ENCODE measurements at regions not wholly inside any gene's neighbourhood (a gene's known extent, or its start where the extent isn't known, plus 50 kb on each side); places are given as distances from the start of the nearest gene placed in this dataset.
"Not testable (repeated sequence)": the region's sequence is repeated elsewhere in the genome, so short reads cannot be mapped to it uniquely, and the experiment has no call there.

DNA sequence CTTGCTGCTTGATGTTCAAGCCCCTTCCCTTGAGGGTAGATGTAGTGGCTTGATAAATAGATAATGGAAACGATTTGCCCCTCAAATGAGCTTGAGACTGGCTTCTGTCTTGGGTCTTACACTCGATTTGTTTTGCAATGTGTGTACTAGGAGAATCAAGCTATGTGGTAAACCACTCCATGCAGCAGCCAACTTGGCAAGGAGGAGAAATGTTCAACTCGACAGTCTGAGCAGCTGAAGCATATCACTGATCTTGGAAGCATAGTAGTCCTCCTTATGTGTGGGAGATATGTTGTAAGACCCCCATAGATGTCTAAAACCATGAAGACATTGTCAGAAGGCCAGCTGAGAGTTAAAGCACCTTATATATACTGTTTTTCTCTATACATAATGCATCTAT lies 125.3 kb downstream of the CCNG2 start:
- no peaks in the 10 kb centered on the region for H3K9me3 ChIP-seq (ENCODE audit: low read depth)
- TF ChIP-seq, protein P1, sequence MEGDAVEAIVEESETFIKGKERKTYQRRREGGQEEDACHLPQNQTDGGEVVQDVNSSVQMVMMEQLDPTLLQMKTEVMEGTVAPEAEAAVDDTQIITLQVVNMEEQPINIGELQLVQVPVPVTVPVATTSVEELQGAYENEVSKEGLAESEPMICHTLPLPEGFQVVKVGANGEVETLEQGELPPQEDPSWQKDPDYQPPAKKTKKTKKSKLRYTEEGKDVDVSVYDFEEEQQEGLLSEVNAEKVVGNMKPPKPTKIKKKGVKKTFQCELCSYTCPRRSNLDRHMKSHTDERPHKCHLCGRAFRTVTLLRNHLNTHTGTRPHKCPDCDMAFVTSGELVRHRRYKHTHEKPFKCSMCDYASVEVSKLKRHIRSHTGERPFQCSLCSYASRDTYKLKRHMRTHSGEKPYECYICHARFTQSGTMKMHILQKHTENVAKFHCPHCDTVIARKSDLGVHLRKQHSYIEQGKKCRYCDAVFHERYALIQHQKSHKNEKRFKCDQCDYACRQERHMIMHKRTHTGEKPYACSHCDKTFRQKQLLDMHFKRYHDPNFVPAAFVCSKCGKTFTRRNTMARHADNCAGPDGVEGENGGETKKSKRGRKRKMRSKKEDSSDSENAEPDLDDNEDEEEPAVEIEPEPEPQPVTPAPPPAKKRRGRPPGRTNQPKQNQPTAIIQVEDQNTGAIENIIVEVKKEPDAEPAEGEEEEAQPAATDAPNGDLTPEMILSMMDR (IDR thresholded peaks at IDR 0.05; ENCODE audit: low read depth, low read length), result no peak
- no peaks in the 10 kb centered on the region for H3K36me3 ChIP-seq
- no peaks in the 10 kb centered on the region for H3K27me3 ChIP-seq
- no peaks in the 10 kb centered on the region for H3K4me1 ChIP-seq (ENCODE audit: low read depth)
- no peak overlapping the region for H3K4me3 ChIP-seq
- no peak overlapping the region for H3K27ac ChIP-seq
- peak in 1 of 2 donors; percentile 23 for DNase-seq (ENCODE audit: low read depth in 1 of 2, low spot score in 1 of 2)

DNA sequence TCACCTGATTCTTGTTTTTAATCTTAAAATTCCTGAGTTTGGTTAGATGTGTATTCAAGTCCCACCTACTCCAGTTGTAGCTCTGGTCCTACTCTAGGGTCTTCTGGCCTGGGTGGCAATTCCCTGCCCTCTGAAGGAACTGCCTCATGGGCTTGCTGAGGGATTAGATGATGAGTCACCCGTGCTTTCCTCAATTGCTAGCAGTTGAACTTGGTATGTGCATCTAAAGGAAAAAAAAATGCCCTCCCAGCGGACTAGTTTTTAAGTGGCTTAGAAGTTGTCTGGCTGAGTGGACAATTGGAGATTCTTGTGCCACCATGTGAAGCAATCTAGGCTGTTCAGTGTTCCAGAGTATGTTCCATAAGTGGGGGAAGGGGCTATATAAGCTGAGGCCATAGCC lies 127.0 kb downstream of the CCNG2 start:
- Histone ChIP-seq H3K4me1 (ENCODE audit: low read depth) (no peaks in the 10 kb centered on the region), H3K9me3 (ENCODE audit: low read depth) (no peaks in the 10 kb centered on the region), H3K27ac (no peak overlapping the region), H3K27me3 (no peaks in the 10 kb centered on the region), H3K4me3 (no peak overlapping the region), H3K36me3 (no peaks in the 10 kb centered on the region)
- TF ChIP-seq, protein P1 (IDR thresholded peaks at IDR 0.05; ENCODE audit: low read depth, low read length), result no peak
- no peak for DNase-seq (ENCODE audit: low read depth in 1 of 2, low spot score in 1 of 2)

DNA sequence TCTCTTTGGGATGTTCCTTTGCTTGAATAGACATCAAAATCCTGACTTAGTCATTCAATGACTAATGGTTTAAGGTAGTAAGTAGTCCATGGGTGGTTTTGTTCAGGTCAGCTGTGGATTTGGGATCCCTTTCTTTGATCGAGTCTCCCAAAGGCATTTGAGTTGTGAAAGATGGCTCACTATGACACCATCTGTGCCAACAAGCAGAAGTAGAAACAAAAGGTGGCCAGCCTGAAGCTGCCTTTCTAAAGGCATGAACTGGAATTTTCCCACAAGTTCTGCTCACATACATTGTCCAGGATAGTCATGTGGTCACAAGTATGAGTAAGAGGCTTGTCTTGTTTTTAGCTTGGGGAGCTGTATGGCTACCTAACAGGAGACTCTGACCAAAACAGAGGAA lies 129.9 kb downstream of the CCNG2 start:
- no peak overlapping the region for H3K4me3 ChIP-seq
- TF ChIP-seq, protein P1 (IDR thresholded peaks at IDR 0.05; ENCODE audit: low read depth, low read length), result no peak

DNA sequence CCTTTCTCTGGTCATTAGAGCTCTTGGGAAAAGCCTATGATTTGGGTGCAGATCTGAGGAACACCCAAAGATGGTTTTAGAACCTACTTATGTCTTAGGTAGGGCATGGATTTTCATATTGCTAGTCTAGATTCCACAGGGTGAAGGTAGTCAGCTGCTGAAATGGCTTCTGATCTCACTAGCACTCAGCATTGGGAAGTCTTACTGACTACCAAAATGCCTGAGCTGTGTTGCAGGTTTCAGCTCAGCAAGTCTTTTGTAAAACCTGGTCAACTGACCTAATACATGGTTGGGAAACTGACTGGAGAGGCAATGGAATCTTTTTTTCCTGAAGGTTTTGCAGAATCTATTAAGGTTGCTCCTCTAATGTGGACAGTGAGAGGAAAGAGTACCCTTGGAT lies 136.4 kb downstream of the CCNG2 start:
- Histone ChIP-seq H3K27me3 (no peaks in the 10 kb centered on the region), H3K27ac (no peak overlapping the region), H3K4me3 (no peak overlapping the region), H3K4me1 (ENCODE audit: low read depth) (no peaks in the 10 kb centered on the region), H3K36me3 (no peaks in the 10 kb centered on the region), H3K9me3 (ENCODE audit: low read depth) (no peaks in the 10 kb centered on the region)
- DNase-seq (ENCODE audit: low read depth in 1 of 2, low spot score in 1 of 2), result no peak
- TF ChIP-seq, protein P1 (IDR thresholded peaks at IDR 0.05; ENCODE audit: low read depth, low read length), result no peak

More for the DNA sequence above, 129.9 kb downstream of the CCNG2 start:
- DNase-seq (ENCODE audit: low read depth in 1 of 2, low spot score in 1 of 2), result no peak
- H3K9me3 ChIP-seq (ENCODE audit: low read depth), result no peaks in the 10 kb centered on the region
- no peak overlapping the region for H3K27ac ChIP-seq
- no peaks in the 10 kb centered on the region for H3K36me3 ChIP-seq
- H3K27me3 ChIP-seq, result no peaks in the 10 kb centered on the region
- no peaks in the 10 kb centered on the region for H3K4me1 ChIP-seq (ENCODE audit: low read depth)

DNA sequence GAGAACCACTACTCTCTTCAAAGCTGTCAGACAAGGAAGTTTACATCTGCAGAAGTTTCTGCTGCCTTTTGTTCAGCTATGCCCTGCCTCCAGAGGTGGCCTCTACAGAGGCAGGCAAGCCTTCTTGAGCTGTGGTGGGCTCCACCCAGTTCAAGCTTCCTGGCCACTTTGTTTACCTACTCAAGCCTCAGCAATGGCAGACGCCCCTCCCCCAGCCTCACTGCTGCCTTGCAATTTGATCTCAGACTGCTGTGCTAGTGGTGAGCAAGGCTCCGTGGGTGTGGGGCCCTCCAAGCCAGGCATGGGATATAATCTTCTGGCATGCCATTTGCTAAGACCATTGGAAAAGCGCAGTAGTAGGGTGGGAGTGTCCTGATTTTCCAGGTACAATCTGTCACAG lies 144.0 kb downstream of the CCNG2 start:
- not testable (repeated sequence) for H3K36me3 ChIP-seq; H3K27ac ChIP-seq; H3K9me3 ChIP-seq (ENCODE audit: low read depth); H3K4me3 ChIP-seq; H3K27me3 ChIP-seq; H3K4me1 ChIP-seq (ENCODE audit: low read depth)
- DNase-seq (ENCODE audit: low read depth in 1 of 2, low spot score in 1 of 2), result peak in 1 of 2 donors; percentile 8

DNA sequence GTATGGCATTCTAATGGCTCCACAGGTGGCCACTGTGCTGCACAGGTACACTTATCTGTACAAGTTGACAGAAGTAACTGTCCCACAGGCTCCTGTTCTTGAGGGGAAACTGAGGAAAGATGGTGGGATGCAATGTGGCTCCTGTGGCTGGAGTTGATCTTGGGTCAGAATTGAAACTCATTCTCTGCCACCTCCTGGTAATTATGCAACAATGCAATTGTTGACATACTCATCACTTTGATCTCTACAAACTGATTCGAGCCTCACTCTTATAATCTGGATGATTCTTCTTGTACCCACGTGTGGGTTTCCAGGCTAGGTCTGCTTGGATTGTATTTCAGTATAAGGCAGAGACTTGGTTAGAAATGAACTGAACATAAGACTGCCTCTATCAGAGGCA lies 148.8 kb downstream of the CCNG2 start:
- Histone ChIP-seq H3K4me3 (no peak overlapping the region), H3K9me3 (ENCODE audit: low read depth) (no peaks in the 10 kb centered on the region), H3K36me3 (no peaks in the 10 kb centered on the region), H3K27me3 (no peaks in the 10 kb centered on the region), H3K4me1 (ENCODE audit: low read depth) (peaks cover 2% of the 10 kb centered on the region), H3K27ac (no peak overlapping the region)
- TF ChIP-seq, protein P1 (IDR thresholded peaks at IDR 0.05; ENCODE audit: low read depth, low read length), result no peak
- no peak for DNase-seq (ENCODE audit: low read depth in 1 of 2, low spot score in 1 of 2)
